ELR (cell line): ENCODE measurements at regions not wholly inside any gene's neighbourhood (a gene's known extent, or its start where the extent isn't known, plus 50 kb on each side); places are given as distances from the start of the nearest gene placed in this dataset.

Experiments used
- DNase-seq: peaks from one replicate; pipeline ENCODE4 v3.0.0-alpha.2; 2015; ENCODE audit warnings: low read depth

DNA sequence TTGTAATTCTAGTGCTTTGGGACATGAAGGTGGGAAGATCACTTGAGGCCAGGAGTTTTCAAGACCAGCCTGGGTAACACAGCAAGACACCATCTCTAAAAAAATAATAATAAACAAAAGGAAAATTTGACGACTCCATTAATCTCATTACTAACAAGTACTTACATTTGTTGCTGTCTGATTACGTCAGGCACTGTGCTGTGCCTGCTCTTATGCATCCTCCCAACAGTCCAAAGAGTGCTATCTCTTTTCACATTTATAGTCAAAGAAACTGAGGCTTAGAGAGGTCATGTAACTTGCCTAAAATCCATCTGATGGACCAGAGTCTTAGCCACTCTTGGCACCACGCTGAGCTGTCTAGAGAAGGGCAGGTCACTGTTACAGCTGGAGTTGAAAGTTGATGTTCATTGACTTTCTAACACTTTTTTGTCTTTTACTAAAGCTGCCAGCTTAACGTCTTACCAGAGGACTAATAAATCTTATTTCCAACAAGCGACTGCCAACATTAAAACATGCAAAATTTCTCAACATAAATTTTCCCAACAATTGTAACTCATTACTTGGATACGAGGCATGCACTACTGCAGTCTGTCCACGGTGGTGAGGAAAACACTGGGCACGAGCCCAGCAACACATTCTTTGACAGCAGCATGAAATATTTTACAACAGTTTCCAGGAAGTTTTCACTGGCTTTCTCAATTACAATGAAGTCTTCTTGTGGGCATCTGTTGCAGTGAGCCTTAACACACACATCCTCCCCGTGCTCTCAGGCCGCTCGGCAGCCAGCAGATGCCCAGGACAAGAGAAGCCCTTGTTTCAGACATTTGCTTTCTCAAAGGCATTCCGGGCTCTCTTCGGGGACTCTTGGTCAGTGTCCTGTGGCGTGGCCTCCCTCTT, 262.9 kb upstream of the PROX1 start:
- no peak for DNase-seq

GRCh38 chr1:213727853-213728592, 259.8 kb upstream of the PROX1 start:
- no peak for DNase-seq

DNA sequence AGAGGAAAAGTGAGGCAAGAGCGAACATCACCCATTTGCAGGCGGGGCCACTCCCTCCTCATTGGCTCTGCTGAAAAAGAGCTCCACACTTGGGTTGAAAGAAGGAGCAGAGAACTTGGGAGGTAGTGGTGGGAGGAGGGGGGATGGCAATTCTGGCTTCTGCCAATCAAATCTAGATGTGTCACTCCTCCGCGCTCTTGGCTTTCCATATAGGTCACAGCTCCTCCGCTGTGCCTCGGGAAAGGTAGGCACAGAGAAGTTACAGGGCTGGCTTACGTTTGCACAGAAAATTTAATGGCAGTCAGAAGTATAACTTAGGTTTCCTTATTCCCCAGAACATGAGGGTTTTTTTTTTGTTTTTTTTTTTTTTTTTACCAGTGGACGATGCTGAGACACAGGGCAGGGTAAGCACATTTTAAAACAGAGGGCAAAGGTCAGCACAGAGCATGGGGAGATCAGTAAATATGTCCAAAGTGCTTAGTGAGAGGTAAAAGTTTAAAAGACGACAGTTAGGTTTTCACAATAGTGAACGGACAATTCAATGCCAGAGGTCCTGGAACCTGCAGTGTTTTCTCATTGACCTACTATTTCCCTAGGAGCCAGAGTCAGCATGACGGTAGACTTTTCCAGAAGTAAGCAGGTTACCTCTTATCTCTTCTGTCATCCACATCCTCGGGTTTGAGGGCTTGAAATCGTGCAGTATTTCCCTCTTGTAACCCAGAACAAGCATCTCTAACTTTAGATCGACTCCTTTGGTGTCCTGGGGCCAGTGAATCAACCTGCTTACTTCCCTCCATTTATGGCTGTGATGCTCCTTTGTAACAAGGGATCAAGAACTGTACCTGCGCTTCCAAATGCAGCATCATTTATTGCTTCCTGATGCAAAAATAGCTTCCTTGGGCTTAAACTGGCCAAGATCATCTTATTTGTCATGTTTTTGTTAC, 258.9 kb upstream of the PROX1 start:
- no peak for DNase-seq

DNA sequence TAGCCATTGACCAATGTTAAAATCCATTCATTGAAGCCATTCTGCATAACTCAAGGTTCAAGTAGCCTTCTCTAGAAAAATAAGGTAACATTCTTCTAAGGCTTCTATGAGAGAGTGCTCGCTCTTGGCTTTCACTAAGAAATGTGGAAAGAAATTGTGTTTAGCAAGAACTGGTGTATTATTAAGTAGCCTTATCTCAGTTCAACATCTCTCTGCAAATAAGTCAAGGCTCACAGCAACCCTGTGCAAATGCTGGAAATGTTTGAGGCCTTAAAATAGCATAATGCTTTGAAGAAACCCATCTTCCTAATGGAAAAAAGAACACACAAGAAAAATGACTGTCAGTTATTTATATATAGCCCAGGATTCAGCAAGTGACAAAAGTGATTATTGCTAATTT, 254.1 kb upstream of the PROX1 start:
- DNase-seq, result no peak

DNA sequence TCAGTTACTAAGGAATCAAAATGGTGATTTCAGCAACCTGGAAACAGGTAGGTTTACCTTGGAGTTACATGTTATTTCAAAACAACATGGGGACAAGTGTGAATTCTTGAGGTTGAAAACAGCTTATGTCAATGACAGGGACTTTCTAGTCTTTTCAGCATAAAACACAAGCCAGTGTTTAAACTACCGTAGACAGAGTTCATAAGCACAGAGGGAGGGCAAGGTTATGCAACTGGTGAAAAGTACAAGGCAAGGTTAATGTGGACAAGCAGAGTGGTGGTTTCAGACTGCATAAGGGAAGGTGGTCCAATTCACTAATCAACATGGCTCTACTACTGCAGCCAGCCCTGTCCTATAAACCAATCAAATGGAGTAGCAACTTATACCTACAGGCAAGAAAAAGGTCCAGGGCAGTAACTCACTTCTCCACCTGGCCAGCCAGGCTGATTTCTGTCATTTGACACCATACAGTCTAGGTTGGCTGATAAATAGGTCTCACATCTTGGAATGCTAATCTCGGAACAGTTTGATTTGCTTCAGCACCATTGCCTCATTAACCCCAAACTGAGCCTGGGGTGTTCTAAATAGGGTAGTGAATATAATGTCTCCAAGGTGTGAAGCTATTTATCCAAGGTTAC, 250.3 kb upstream of the PROX1 start:
- DNase-seq, result no peak

DNA sequence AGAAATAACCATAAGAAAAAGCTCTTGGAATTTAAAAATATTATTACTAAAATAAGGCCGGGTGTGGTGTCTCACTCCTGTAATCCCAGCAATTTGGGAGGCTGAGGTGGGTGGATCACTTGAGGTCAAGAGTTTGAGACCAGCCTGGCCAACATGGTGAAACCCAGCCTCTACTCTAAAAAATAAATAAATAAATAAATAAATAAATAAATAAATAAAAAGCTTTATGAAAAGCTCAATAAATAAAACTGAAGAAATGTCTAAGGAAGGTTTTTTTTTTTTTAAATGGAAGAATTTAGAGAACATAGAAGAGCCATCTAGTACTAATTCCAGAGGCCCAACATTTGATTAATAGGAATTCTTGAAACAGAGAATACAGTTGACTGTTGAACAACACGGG, 249.1 kb upstream of the PROX1 start:
- no peak for DNase-seq

- no peak for DNase-seq
Observed at GRCh38 chr1:213742992-213743391, 244.8 kb upstream of the PROX1 start.

GRCh38 chr1:213744780-213745179, 243.0 kb upstream of the PROX1 start:
- DNase-seq, result no peak

DNA sequence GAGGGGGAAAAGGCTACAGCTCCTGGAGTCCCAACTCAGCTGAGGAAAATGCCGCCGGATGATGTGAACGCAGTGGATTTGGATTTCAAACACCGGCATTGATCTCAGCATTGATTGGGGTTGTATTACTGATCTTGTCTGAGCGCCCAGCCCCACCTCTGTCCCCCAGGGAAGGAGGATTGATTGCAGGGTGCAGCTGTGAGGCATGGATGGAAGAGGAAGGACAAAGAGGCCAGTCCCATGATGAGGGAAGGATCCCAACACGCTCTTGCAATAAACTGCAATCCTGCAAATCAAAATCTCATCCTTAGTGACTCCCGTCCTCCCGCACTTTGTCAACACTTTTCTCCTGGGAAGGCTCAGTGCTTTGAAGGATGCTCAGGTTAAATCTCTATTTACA, 242.3 kb upstream of the PROX1 start:
- DNase-seq, result no peak

DNA sequence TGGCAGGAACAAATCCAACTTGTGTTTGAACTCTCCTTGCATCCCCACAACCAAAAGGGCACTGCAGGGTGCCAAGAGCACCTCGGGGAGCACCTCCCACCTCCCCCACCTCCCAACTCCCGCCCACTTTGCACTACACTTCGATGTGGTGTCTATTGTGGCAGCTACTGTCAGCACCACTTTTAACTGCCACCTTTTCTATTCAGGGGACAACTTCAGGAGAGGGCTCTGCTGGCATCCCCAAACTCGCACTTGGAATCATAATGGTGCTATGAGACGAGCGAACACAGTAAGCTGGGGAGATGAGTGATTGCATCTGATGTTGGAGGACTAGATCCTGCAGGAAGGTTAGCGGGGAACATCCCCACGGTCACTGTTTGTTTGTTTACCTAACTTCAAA, 238.2 kb upstream of the PROX1 start:
- no peak for DNase-seq

- no peak for DNase-seq
Observed at GRCh38 chr1:213750231-213751063, 237.3 kb upstream of the PROX1 start.

GRCh38 chr1:213751064-213751397, 236.7 kb upstream of the PROX1 start:
- no peak for DNase-seq

- DNase-seq, result no peak
Observed at GRCh38 chr1:213759359-213760181, 228.2 kb upstream of the PROX1 start.

DNA sequence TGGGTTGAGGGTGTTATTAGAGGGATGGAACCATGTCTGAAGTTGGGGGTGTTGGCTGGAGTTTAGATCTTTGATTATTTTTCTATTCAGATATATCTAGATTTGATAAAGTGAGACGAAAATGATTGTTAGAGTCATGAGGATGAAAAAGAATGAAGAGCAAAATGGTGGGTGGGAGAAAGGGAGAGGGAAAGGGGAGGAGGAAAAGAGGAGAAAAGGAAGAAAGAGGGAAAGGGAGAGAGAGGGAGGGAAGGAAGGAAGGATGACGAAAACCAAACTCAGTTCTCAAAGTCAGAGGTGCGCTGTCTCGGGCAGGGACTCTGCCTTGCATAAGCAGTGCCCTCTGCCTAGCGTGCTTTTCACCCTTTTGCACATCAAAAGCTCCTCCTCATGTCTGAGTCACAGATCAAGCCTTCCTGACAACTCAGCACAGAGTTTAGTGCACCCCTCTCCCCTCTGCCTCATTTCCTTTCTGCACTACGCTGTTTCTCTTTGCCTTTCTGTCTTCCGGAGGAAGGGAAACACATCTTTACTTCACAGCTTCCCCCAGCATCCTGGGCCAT, 225.8 kb upstream of the PROX1 start:
- DNase-seq, result peak; percentile 37

DNA sequence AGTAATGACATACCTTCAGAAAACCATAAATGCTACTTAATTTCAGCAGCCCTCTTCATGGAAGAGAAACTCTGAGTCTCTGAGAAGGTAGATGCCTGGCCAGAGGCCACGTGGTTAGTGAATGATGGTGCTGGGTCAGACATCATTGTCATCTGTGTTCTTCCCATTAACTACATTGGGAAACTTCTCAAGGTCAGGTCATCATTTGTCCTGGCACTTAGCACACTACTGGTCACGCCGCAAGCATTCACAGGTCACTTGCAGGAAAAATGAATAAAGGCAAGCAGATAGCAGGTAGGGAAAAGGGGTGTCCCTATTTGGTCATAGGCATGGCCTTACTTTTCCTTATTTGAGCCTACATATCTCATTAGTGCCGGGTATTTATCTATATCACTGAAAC, 220.1 kb upstream of the PROX1 start:
- no peak for DNase-seq

DNA sequence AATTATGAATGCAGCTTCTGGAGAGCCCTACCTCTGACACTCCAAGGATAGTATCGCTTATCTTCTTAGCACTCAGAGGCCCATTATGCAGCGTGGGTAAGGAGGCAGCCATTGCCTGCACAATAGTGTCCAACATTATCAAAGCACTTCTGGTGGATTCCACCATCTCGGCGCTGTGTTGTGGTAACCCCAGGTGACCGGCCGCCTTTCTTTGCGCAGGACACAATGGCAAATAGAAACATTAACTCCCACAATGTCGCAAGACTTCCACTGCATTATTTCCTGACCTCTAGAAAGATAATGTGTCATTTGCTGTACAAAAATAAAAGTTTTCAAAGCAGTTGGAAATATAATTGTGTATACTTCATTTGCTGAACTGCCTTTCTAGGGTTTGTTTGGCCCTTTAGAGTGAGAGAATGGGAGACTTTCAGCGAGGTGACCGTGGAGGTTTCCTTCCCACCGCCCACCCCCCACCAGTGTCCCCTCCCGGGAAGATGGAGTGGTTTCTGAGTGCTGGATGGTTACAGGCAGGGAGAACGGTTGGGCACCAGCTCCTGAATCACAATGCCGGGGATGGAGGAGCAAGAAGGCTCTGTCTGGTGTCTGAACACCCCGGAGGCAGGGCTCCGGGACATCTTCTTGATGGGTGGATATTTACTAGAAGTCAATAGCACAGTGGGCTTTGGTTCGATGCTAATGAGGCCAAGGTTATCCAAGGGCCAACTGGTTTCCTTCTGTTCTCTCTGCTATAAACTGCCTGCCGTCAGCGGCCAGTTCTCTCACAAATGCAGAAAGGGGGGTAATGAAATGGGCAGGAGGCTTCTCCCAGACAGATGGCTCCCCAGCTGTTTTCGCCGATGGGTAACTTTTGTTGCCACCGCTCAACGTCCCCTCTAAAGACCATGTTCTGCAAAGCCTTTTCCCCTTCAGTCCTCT, 215.4 kb upstream of the PROX1 start:
- DNase-seq, result no peak

DNA sequence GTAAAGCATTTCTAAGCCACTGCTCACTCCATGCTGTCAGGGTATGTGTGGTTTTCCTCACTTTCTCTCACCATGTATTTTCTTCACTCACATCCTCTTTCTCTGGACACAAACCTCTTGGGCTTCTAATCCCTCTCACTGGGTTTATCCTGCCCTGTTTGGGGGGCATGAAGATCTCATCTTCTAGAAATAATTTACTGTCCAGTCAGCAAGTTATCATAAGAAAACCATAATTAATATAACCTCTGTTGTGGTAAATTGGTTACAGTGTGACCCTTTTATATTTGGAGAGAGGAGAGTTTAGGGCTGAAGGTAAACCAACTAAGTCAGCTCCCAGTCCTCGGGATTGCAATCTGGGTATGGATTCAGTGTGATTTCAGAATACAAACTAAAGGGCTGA, 213.8 kb upstream of the PROX1 start:
- DNase-seq, result no peak

- no peak for DNase-seq
Observed at GRCh38 chr1:213776969-213777368, 210.8 kb upstream of the PROX1 start.

GRCh38 chr1:213779228-213779627, 208.5 kb upstream of the PROX1 start:
- no peak for DNase-seq
